ENCODE measurements at regions not wholly inside any gene's neighbourhood (a gene's known extent, or its start where the extent isn't known, plus 50 kb on each side); places are given as distances from the start of the nearest gene placed in this dataset.
A peak's percentile ranks its signal among the peaks of the same experiment; 100 is the strongest.

DNA sequence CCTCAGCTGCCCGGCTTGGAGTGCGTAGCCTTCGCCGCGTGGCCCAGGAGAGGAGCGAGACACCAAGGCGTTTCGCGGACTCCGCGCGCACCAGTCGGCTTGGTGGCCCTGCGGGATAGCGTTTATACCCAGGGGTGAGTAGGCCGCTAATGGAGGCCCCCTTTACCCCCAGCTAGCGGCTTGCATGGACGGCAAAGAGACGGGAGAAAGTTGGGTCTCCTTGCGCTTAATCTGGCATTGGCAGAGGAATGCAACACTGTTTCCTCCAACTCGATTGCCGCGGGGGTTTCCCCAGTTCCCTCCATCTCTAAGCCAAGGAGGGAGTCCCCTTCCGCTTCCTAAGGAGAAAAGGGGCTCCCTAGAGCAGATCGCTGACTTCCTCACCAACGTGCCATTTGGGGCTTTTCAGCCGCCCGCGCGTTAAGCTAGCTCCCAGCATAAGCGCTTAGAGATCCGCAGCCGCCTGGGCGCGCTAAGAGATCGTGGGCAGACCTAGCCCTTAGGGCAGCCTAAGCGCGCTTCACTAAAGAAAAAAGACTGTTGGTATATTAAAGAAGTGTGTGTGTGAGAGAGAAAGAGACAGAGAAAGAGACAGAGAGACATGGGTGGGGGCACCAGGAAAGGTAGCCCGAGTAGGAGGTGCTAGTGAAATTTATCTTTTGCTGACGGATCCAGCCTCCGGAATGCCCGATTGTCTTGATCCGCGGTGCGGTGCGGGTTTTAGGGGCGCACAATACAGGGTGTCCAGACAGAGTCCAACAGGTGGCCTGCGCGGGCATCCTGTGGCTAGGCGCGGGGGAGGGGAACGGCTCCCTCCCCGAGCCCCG lies 597.9 kb upstream of the SGCD start:
- TF ChIP-seq, protein P1, sequence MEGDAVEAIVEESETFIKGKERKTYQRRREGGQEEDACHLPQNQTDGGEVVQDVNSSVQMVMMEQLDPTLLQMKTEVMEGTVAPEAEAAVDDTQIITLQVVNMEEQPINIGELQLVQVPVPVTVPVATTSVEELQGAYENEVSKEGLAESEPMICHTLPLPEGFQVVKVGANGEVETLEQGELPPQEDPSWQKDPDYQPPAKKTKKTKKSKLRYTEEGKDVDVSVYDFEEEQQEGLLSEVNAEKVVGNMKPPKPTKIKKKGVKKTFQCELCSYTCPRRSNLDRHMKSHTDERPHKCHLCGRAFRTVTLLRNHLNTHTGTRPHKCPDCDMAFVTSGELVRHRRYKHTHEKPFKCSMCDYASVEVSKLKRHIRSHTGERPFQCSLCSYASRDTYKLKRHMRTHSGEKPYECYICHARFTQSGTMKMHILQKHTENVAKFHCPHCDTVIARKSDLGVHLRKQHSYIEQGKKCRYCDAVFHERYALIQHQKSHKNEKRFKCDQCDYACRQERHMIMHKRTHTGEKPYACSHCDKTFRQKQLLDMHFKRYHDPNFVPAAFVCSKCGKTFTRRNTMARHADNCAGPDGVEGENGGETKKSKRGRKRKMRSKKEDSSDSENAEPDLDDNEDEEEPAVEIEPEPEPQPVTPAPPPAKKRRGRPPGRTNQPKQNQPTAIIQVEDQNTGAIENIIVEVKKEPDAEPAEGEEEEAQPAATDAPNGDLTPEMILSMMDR (conservative IDR thresholded peaks at IDR 0.05; ENCODE audit: low read depth, low read length): no peak
- peak overlapping the region; percentile 45 for H3K4me3 ChIP-seq (ENCODE audit: low read depth, low read length)
- no peak for DNase-seq (ENCODE audit: low read depth)

DNA sequence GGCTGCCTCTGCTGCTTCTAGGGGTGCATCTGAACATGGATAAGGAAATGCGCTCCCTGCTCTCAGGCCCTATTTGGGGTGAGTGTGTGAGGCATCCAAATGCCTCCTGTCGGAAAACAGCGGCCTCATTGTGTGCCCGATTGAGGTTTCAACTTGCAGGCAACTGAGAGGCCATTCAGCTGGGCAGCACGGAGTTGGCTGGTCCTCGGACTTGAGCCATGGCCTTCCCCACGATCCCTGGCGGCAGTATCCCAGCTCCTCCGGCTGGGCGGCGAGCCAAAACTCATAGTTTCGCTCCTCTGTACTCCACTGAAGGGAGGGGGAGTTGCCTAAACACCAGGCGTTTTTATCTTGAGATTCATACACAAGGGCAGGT lies 597.3 kb upstream of the SGCD start:
- DNase-seq (ENCODE audit: low read depth): no peak
- H3K4me3 ChIP-seq (ENCODE audit: low read depth, low read length): peak overlapping the region; percentile 45
- TF ChIP-seq, protein P1 (conservative IDR thresholded peaks at IDR 0.05; ENCODE audit: low read depth, low read length): no peak

DNA sequence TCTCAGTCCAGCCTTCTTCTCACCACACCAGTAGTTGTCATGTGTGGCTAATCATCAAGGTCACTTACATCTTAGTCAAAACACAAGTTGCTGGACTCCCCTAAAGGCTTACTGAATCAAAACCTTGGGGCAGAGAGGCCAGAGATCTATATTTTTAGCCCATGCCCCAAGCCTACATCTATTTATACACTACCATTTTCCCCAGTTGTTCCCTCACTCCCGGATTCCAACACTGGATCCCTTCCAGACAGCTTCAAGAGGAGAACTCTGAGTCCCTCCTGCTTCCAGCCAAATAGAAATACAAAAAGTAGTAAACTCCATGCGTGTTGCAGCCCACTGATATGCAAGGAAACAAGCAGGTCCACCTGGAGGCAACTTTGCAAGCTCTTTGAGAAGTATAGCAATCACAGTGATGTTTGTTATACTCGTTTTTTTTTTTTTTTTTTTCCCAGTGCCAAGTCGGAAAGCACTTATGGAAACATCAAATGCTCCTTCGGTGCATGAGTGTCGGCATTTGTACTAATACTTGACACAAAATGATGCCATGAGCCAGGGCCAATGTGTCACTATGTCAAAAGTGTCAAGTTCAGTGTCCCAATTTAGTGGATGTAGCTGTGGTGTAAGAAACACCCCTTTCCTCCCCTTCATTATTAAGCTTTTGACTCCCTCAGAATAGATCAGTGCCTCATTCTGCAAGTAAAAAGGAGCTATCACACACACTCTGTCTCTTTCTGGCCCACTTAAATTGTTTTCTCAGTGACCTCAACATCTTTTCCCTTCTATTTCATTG lies 594.2 kb upstream of the SGCD start:
- TF ChIP-seq, protein P1 (conservative IDR thresholded peaks at IDR 0.05; ENCODE audit: low read depth, low read length): no peak
- DNase-seq (ENCODE audit: low read depth): no peak
- no peak overlapping the region for H3K4me3 ChIP-seq (ENCODE audit: low read depth, low read length)

DNA sequence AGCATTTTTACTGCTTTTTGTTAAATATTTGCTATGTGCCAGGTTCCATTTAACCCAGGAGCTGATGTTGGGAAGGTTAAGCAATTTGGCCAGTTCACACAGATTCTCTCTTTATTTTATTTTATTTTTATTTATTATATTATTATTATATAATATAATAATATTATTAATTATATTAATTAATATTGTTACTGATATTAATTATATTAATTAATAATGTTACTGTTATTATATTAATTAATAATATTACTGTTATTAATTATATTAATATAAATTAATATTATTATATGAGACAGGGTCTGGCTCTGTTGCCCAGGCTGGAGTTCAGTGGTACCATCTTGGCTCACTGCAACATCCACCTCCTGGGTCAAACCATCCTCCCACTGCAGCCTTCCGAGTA lies 593.0 kb upstream of the SGCD start:
- H3K4me3 ChIP-seq (ENCODE audit: low read depth, low read length): no peak overlapping the region
- no peak for DNase-seq (ENCODE audit: low read depth)
- TF ChIP-seq, protein P1 (conservative IDR thresholded peaks at IDR 0.05; ENCODE audit: low read depth, low read length): no peak

DNA sequence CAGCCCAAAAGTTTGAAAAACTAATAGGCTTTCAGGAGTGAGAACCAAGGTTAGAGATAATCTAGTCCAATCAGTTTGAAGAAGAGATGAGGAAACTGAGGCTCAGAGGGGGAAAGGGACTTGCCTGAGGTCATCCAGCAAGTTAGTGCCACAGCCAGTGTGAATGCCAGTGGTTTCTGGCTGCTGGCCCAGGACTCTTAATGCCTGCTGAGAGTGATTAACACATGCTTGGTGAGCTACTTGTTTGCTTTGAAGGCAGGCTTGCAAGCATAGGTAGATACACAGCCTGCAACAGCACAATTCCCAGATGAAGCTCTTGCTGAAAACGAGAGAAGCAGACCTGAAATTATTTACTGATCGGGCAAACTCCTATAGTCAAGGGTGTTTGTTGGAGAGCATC lies 591.6 kb upstream of the SGCD start:
- no peak for DNase-seq (ENCODE audit: low read depth)

DNA sequence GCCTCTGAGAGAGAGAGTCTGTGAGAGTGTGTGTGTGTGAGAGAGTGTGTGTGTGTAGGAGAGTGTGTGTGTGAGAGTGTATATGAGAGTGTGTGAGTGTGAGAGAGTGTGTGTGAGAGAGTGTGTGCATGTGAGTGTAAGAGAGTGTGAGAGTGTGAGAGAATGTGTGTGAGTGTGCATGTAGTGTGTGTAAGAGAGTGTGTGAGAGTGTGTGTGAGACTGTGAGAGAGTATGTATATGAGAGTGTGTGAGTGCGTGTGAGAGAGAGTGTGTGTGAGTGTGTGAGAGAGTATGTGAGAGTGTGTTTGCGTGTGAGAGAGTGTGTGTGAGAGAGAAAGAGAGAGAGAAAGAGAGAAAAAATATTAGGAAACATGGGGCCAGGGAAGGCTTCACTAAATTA lies 588.3 kb upstream of the SGCD start:
- DNase-seq (ENCODE audit: low read depth): no peak
- TF ChIP-seq, protein P1 (conservative IDR thresholded peaks at IDR 0.05; ENCODE audit: low read depth, low read length): no peak
- H3K4me3 ChIP-seq (ENCODE audit: low read depth, low read length): no peak overlapping the region

More for the DNA sequence above, 591.6 kb upstream of the SGCD start:
- no peak overlapping the region for H3K4me3 ChIP-seq (ENCODE audit: low read depth, low read length)
- TF ChIP-seq, protein P1 (conservative IDR thresholded peaks at IDR 0.05; ENCODE audit: low read depth, low read length): no peak
